T-cell (primary cell): ENCODE measurements at regions not wholly inside any gene's neighbourhood (a gene's known extent, or its start where the extent isn't known, plus 50 kb on each side); places are given as distances from the start of the nearest gene placed in this dataset.

Experiments used
- ATAC-seq, 4 experiments: fragments of 200-7000 bp in 3 of 4; fragments of 150-1000 bp in 1 of 4; cut with Tn5 transposase; replicated peaks in 1 of 4; 1 replicate in 3 of 4; 2 replicates in 1 of 4; pipeline ENCODE4 v1.10.0; 2021; ENCODE audit warnings: moderate library complexity in 3 of 4, mild to moderate bottlenecking in 2 of 4, moderate number of reproducible peaks in 1 of 4
- CTCF ChIA-PET, 2 donors: fragments of 300-600 bp; sonication (Branson Sonifier 250); formaldehyde crosslinking; loops; one replicate each; lab custom pipeline; 2022; ENCODE audit warnings: antibody characterized with exemption in 2 of 2; lab: Charles Lee
- POLR2A ChIA-PET, 2 donors: fragments of 300-600 bp; sonication (Branson Sonifier 250); formaldehyde crosslinking; loops; one replicate each; lab custom pipeline; 2022; ENCODE audit warnings: antibody characterized with exemption in 2 of 2; lab: Charles Lee
- DNase-seq, 35 experiments: peaks; one replicate each; pipeline versions ENCODE4 v3.0.0 to v3.0.0-alpha.2; 2013 to 2023
- H3K27ac ChIP-seq: one replicate; pipeline ENCODE4 v1.5.1; 2013; ENCODE audit warnings: low read length
- H3K27me3 ChIP-seq, 2 experiments: replicated peaks in 1 of 2; 1 replicate in 1 of 2; 2 replicates in 1 of 2; pipeline versions ENCODE4 v1.6.1 to v1.7.0; 2013; ENCODE audit warnings: low read length in 1 of 2, mixed read lengths in 1 of 2; ENCODE audit not compliant: control insufficient read depth in 2 of 2, insufficient read depth in 2 of 2; ENCODE audit errors: extremely low read depth in 1 of 2
- H3K36me3 ChIP-seq, 2 donors: 1 replicate in 1 of 2; 2 replicates in 1 of 2; pipeline versions ENCODE4 v1.6.1 to v1.7.0; 2013; ENCODE audit warnings: low read length in 1 of 2; ENCODE audit not compliant: control insufficient read depth in 2 of 2, insufficient read depth in 1 of 2; ENCODE audit errors: extremely low read depth in 1 of 2
- H3K4me1 ChIP-seq, 2 experiments: 1 replicate in 1 of 2; 2 replicates in 1 of 2; pipeline versions ENCODE4 v1.6.1 to v1.7.0; 2013; ENCODE audit warnings: low read length in 2 of 2, mixed read lengths in 1 of 2; ENCODE audit not compliant: insufficient read depth in 2 of 2, control insufficient read depth in 1 of 2; ENCODE audit errors: extremely low read depth in 1 of 2
- H3K4me3 ChIP-seq, 2 donors: 1 replicate in 1 of 2; 2 replicates in 1 of 2; pipeline versions ENCODE4 v1.5.1 to v1.7.0; 2013; ENCODE audit warnings: mild to moderate bottlenecking in 2 of 2, low read length in 1 of 2, moderate library complexity in 1 of 2; ENCODE audit not compliant: control insufficient read depth in 1 of 2; ENCODE audit errors: extremely low read depth in 1 of 2
- H3K9me3 ChIP-seq: 2 replicates; pipeline ENCODE4 v1.7.0; 2013
- H3K27ac Mint-ChIP-seq, 2 donors: one replicate each; pipeline ENCODE4 v1.8.0; 2020 to 2021; ENCODE audit warnings: mild to moderate bottlenecking in 2 of 2, mixed read lengths in 2 of 2
- H3K27me3 Mint-ChIP-seq, 2 donors: one replicate each; pipeline ENCODE4 v1.8.0; 2021 to 2022; ENCODE audit warnings: mixed read lengths in 2 of 2
- H3K36me3 Mint-ChIP-seq: one replicate; pipeline ENCODE4 v1.8.0; 2021; ENCODE audit warnings: mixed read lengths
- H3K4me1 Mint-ChIP-seq, 3 donors: one replicate each; pipeline ENCODE4 v1.8.0; 2020 to 2022; ENCODE audit warnings: mixed read lengths in 3 of 3, mild to moderate bottlenecking in 1 of 3
- H3K4me3 Mint-ChIP-seq, 3 donors: one replicate each; pipeline ENCODE4 v1.8.0; 2020 to 2022; ENCODE audit warnings: mild to moderate bottlenecking in 3 of 3, mixed read lengths in 3 of 3, moderate library complexity in 3 of 3
- H3K9me3 Mint-ChIP-seq, 3 donors: one replicate each; pipeline ENCODE4 v1.8.0; 2020 to 2022; ENCODE audit warnings: mixed read lengths in 3 of 3
- WGBS: methylation state at CpG from one replicate; pipeline ENCODE4 v1.1.5; 2013; ENCODE audit warnings: missing lambda C conversion rate; ENCODE audit not compliant: insufficient coverage; 5-methylcytosine and 5-hydroxymethylcytosine counted together

DNA sequence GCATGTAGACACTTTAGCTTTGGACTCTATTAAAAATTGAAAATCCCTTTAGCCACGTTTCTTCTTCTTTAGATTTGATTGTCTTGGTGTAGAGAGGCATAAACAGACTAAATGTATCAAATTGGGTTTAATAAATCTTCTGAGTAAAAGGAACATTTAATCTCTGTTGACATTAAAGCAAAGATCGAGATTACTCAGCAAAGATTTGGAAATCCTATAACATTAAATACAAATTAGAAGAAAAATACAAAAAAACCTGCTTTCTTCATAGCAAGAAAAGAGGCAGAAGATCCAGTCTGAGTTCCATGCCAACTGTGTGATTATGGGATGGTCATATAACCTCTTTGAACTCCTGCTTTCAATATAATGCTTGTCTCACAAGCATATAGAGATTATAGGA lies 172.3 kb downstream of the GJA1 start:
- Mint-ChIP-seq H3K4me3 (no peak overlapping the region), H3K9me3 (no peaks in the 10 kb centered on the region), H3K4me1 (no peaks in the 10 kb centered on the region), H3K36me3 (no peaks in the 10 kb centered on the region), H3K27me3 (no peaks in the 10 kb centered on the region), H3K27ac (no peak overlapping the region)
- ATAC-seq (no peak), DNase-seq (no peak)
- Histone ChIP-seq H3K4me1 (no peaks in the 10 kb centered on the region), H3K27ac (no peak overlapping the region), H3K9me3 (no peaks in the 10 kb centered on the region), H3K36me3 (no peaks in the 10 kb centered on the region), H3K27me3 (no peaks in the 10 kb centered on the region), H3K4me3 (no peak overlapping the region)
- WGBS: no CpG with 5 or more reads among the region's 2 CpGs
- ChIA-PET CTCF (no interaction called here), POLR2A (no interaction called here)

DNA sequence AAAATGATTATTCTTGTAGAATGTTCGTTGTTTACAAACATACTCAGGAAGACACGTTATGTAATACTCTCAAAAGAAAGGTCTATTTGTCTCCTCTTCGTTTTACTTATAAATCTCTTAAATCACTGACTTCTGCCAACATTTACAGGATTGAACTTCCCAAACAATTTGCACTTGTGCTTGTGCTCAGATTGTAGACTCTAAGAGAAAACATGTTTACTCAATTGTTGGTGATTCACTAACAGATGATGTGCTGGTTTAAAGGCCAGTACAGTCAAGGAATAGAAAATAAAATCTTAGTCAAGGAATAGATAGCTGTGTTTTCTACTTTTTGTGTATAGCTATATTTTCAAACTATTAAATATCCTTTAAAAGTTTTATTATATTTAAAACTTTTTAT lies 172.8 kb downstream of the GJA1 start:
- Mint-ChIP-seq H3K36me3 (no peaks in the 10 kb centered on the region), H3K4me1 (no peaks in the 10 kb centered on the region), H3K27me3 (no peaks in the 10 kb centered on the region), H3K4me3 (no peak overlapping the region), H3K9me3 (no peaks in the 10 kb centered on the region), H3K27ac (no peak overlapping the region)
- no peak overlapping the region for H3K27ac ChIP-seq
- H3K36me3 ChIP-seq: no peaks in the 10 kb centered on the region
- 100% methylated on average over 1 of the region's 3 CpGs for WGBS
- DNase-seq (no peak), ATAC-seq (no peak)
- H3K27me3 ChIP-seq: no peaks in the 10 kb centered on the region
- no peaks in the 10 kb centered on the region for H3K4me1 ChIP-seq
- no peaks in the 10 kb centered on the region for H3K9me3 ChIP-seq
- ChIA-PET CTCF (no interaction called here), POLR2A (no interaction called here)
- H3K4me3 ChIP-seq: no peak overlapping the region

DNA sequence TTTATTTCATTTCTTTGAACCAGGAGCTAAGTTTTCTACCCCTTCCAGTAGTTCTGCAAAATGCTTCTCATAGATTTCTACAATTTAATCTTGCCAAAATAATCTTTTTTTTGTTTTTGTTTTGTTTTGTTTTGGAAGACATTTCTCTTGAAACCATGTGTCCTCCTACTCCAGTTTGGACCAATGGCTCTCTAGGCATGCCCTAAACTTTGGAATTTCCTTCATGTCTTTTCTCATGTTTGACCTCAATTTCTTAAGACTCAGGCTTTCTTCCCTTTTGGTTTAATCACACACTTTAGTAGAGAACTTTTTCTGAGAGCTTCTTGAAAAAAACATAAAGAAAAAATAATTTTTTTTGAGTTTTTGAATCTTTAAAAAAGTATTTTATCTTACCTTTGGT lies 173.8 kb downstream of the GJA1 start:
- Mint-ChIP-seq H3K36me3 (no peaks in the 10 kb centered on the region), H3K4me1 (no peaks in the 10 kb centered on the region), H3K4me3 (no peak overlapping the region), H3K9me3 (no peaks in the 10 kb centered on the region), H3K27me3 (no peaks in the 10 kb centered on the region), H3K27ac (no peak overlapping the region)
- no peak for DNase-seq
- Histone ChIP-seq H3K27me3 (no peaks in the 10 kb centered on the region), H3K4me1 (no peaks in the 10 kb centered on the region), H3K36me3 (no peaks in the 10 kb centered on the region), H3K27ac (no peak overlapping the region), H3K9me3 (no peaks in the 10 kb centered on the region), H3K4me3 (no peak overlapping the region)
- ChIA-PET CTCF (no interaction called here), POLR2A (no interaction called here)
- no peak for ATAC-seq

DNA sequence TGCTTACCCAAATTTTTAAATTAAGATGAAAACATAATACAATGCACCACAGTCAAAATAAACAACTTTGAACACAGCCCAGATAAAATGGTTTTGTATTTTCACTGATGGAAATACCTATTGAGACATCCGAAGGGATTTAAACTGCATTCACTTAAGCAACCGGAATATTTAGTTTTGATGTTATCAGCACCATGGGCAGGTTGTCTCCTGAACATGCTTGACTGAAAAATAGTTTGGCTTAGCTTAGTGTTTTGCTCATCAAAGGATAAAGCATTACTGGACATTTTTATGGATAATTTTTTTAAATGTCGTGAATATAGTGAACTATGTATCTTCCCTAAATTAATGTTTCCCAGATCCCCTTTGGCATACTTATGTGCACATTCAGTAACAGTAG lies 177.5 kb downstream of the GJA1 start:
- no peaks in the 10 kb centered on the region for H3K27me3 Mint-ChIP-seq
- no peak overlapping the region for H3K27ac Mint-ChIP-seq
- ChIA-PET CTCF (no interaction called here), POLR2A (no interaction called here)
- H3K27ac ChIP-seq: no peak overlapping the region
- no peaks in the 10 kb centered on the region for H3K27me3 ChIP-seq
- DNase-seq (no peak), ATAC-seq (no peak)
- no peak overlapping the region for H3K4me3 ChIP-seq
- WGBS: 80% methylated on average over 1 of the region's 3 CpGs
- H3K9me3 ChIP-seq: no peaks in the 10 kb centered on the region
- no peaks in the 10 kb centered on the region for H3K36me3 ChIP-seq
- H3K9me3 Mint-ChIP-seq: peaks cover 0 to 4% (median 0%) of the 10 kb centered on the region in 3 donors
- H3K36me3 Mint-ChIP-seq: no peaks in the 10 kb centered on the region
- H3K4me1 ChIP-seq: no peaks in the 10 kb centered on the region
- H3K4me3 Mint-ChIP-seq: no peak overlapping the region
- no peaks in the 10 kb centered on the region for H3K4me1 Mint-ChIP-seq

DNA sequence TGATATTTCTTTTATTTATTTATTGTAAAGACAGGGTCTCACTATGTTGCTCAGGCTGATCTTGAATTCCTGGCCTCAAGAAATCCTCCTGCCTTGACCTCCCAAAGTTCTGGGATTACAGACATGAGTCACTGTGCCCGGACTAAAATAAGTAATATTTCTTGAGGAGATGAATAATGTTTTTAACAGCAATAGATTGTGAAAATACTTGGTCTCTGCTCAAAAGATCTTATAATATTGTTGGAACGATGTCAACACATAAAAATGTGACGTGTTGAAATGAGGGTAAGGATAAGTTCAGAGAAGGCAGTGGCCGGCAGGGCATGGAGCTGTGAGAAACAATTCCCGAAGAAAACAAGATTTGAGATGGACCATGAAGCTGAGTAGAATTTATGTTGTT lies 178.7 kb downstream of the GJA1 start:
- ChIA-PET CTCF (interaction anchor here in 1 of 2 donors (0.5 kb wide), 1 partner anchor 300 kb away, joined by 3 read pairs; no protein-coding TSS in a partner anchor), POLR2A (no interaction called here)
- H3K27ac Mint-ChIP-seq: no peak overlapping the region

DNA sequence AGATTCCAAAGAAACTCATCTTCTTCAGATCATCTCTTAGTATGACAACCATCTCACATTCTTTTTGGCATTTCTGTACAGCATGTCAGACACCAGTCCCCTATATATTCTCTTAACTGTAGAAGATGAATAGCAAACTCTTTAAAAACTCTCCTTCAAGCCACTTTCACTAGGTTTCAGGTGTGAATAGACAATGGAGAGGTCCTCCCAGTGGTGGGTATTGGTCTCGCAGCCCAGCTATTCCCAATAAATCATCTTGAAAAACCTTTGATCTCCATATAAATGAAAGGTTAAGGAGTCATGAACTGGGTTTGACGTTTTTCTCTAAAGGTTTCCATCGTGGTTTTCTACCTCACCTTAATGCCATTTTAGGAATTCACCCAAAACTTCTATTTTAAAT lies 180.0 kb downstream of the GJA1 start:
- Mint-ChIP-seq H3K27ac (no peak overlapping the region), H3K36me3 (no peaks in the 10 kb centered on the region), H3K9me3 (peaks cover 0 to 4% (median 0%) of the 10 kb centered on the region in 3 donors), H3K4me1 (no peaks in the 10 kb centered on the region), H3K27me3 (no peaks in the 10 kb centered on the region), H3K4me3 (no peak overlapping the region)
- H3K36me3 ChIP-seq: no peaks in the 10 kb centered on the region
- no peak for DNase-seq
- WGBS: no CpG with 5 or more reads among the region's 3 CpGs
- CTCF ChIA-PET: no interaction called here
- no peak overlapping the region for H3K27ac ChIP-seq
- ATAC-seq: no peak
- no peaks in the 10 kb centered on the region for H3K4me1 ChIP-seq
- no peaks in the 10 kb centered on the region for H3K9me3 ChIP-seq
- no peaks in the 10 kb centered on the region for H3K27me3 ChIP-seq
- POLR2A ChIA-PET: no interaction called here
- no peak overlapping the region for H3K4me3 ChIP-seq

More for the DNA sequence above, 178.7 kb downstream of the GJA1 start:
- Mint-ChIP-seq H3K36me3 (no peaks in the 10 kb centered on the region), H3K9me3 (peaks cover 0 to 4% (median 0%) of the 10 kb centered on the region in 3 donors), H3K27me3 (no peaks in the 10 kb centered on the region), H3K4me3 (no peak overlapping the region), H3K4me1 (no peaks in the 10 kb centered on the region)
- Histone ChIP-seq H3K4me3 (no peak overlapping the region), H3K27me3 (no peaks in the 10 kb centered on the region), H3K4me1 (no peaks in the 10 kb centered on the region), H3K27ac (no peak overlapping the region), H3K36me3 (no peaks in the 10 kb centered on the region), H3K9me3 (no peaks in the 10 kb centered on the region)
- ATAC-seq: no peak
- no peak for DNase-seq
- 88% methylated on average over 5 of the region's 5 CpGs for WGBS

DNA sequence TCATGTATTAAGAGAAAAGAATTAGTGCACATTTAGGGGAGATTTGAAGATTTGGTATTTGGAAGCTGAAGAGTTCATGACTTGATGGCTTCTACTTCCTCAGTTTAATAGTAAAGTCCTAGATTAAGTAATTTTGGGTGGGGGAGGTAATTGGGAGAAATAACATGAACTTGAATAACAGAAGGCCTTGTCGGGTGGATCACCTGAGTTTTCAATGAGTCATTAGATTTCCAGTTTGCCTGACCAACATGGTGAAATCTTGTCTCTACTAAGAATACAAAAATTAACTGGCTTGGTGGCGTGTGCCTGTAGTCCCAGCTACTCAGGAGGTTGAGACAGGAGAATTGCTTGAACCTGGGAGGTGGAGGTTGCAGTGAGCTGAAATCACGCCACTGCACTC lies 181.0 kb downstream of the GJA1 start:
- WGBS: 92% methylated on average over 2 of the region's 3 CpGs
- no peak overlapping the region for H3K4me3 ChIP-seq

More for the DNA sequence above, 181.0 kb downstream of the GJA1 start:
- Histone ChIP-seq H3K4me1 (no peaks in the 10 kb centered on the region), H3K9me3 (no peaks in the 10 kb centered on the region), H3K27me3 (no peaks in the 10 kb centered on the region), H3K27ac (no peak overlapping the region), H3K36me3 (no peaks in the 10 kb centered on the region)
- POLR2A ChIA-PET: no interaction called here
- CTCF ChIA-PET: no interaction called here
- ATAC-seq: no peak
- peaks cover 0 to 4% (median 0%) of the 10 kb centered on the region in 3 donors for H3K9me3 Mint-ChIP-seq
- H3K36me3 Mint-ChIP-seq: no peaks in the 10 kb centered on the region
- H3K4me1 Mint-ChIP-seq: no peaks in the 10 kb centered on the region
- DNase-seq: no peak
- H3K4me3 Mint-ChIP-seq: no peak overlapping the region
- no peaks in the 10 kb centered on the region for H3K27me3 Mint-ChIP-seq
- H3K27ac Mint-ChIP-seq: no peak overlapping the region
